OCI-LY3 (cell line): ENCODE measurements at regions not wholly inside any gene's neighbourhood (a gene's known extent, or its start where the extent isn't known, plus 50 kb on each side); places are given as distances from the start of the nearest gene placed in this dataset.

Experiments
- H2AFZ ChIP-seq: fragments of 200-600, 300-600 bp; shearing (Covaris generic); 2 replicates; pipeline ENCODE4 v1.6.0; 2014; ENCODE audit warnings: antibody characterized with exemption, low read depth, low read length
- H3K27ac ChIP-seq: fragments of 200-600, 300-600 bp; sonication (generic); 2 replicates; pipeline ENCODE4 v1.5.1; 2014; ENCODE audit warnings: mild to moderate bottlenecking, low read length, moderate library complexity, mixed read lengths
- H3K27me3 ChIP-seq: fragments of 200-600, 300-600 bp; sonication (generic); 2 replicates; pipeline ENCODE4 v1.6.1; 2014; ENCODE audit warnings: low read depth, low read length, mixed read lengths
- H3K36me3 ChIP-seq: fragments of 200-600, 300-600 bp; sonication (generic); replicated peaks from 2 replicates; pipeline ENCODE3; 2014; ENCODE audit warnings: low read depth, low read length, mixed read lengths
- H3K4me1 ChIP-seq: fragments of 300-600, 200-600 bp; sonication (generic); 2 replicates; pipeline ENCODE4 v1.6.1; 2014; ENCODE audit warnings: low read length, mixed read lengths
- H3K4me2 ChIP-seq: fragments of 200-600, 300-600 bp; sonication (generic); 2 replicates; pipeline ENCODE4 v1.6.1; 2014; ENCODE audit warnings: low read length, mixed read lengths
- H3K4me3 ChIP-seq: fragments of 300-600, 200-600 bp; sonication (generic); 2 replicates; pipeline ENCODE4 v1.5.1; 2014; ENCODE audit warnings: antibody characterized with exemption, mild to moderate bottlenecking, low read length, moderate library complexity
- H3K79me2 ChIP-seq: fragments of 300-600, 200-600 bp; shearing (Covaris generic); 2 replicates; pipeline ENCODE4 v1.6.1; 2014; ENCODE audit warnings: mild to moderate bottlenecking, low read length, mixed read lengths
- H3K9ac ChIP-seq: fragments of 300-600, 200-600 bp; shearing (Covaris generic); 2 replicates; pipeline ENCODE4 v1.6.0; 2014; ENCODE audit warnings: mild to moderate bottlenecking, low read length, moderate library complexity
- H3K9me3 ChIP-seq: fragments of 200-600, 300-600 bp; shearing (Covaris generic); 2 replicates; pipeline ENCODE4 v1.6.1; 2014; ENCODE audit warnings: low read length, mixed read lengths; ENCODE audit not compliant: insufficient read depth
- H4K20me1 ChIP-seq: fragments of 200-600, 300-600 bp; sonication (generic); 2 replicates; pipeline ENCODE4 v1.6.1; 2016; ENCODE audit warnings: low read length, mixed read lengths; ENCODE audit not compliant: insufficient read depth
- CTCF ChIP-seq: fragments of 200-600, 300-600 bp; sonication (generic); IDR thresholded peaks from 2 replicates; pipeline ENCODE4 v1.5.1; 2014; ENCODE audit warnings: antibody characterized with exemption, low read length, low read depth
- EZH2phosphoT487 ChIP-seq: fragments of 200-600 bp; shearing (Covaris generic); IDR thresholded peaks from 2 replicates; pipeline ENCODE4 v1.6.1; 2018; ENCODE audit warnings: antibody characterized with exemption, mixed run types, low read depth

GRCh38 chr4:134533068-134533467, 331.5 kb upstream of the PABPC4L start:
- peak overlapping the region; percentile 39 for H3K4me2 ChIP-seq
- no peaks in the 10 kb centered on the region for H3K27me3 ChIP-seq
- peak overlapping the region; percentile 79 for H2AFZ ChIP-seq
- no peak overlapping the region for H3K4me3 ChIP-seq
- H3K4me1 ChIP-seq: peaks cover 11% of the 10 kb centered on the region
- H3K9me3 ChIP-seq: no peaks in the 10 kb centered on the region
- peak overlapping the region; percentile 72 for H3K27ac ChIP-seq
- H3K79me2 ChIP-seq: no peaks in the 10 kb centered on the region
- H3K36me3 ChIP-seq: peaks cover 6% of the 10 kb centered on the region
- peak overlapping the region; percentile 22; the same call in 1 of the 2 replicates for H3K9ac ChIP-seq
- TF ChIP-seq EZH2phosphoT487 (no peak), CTCF (no peak)
- no peaks in the 10 kb centered on the region for H4K20me1 ChIP-seq

DNA sequence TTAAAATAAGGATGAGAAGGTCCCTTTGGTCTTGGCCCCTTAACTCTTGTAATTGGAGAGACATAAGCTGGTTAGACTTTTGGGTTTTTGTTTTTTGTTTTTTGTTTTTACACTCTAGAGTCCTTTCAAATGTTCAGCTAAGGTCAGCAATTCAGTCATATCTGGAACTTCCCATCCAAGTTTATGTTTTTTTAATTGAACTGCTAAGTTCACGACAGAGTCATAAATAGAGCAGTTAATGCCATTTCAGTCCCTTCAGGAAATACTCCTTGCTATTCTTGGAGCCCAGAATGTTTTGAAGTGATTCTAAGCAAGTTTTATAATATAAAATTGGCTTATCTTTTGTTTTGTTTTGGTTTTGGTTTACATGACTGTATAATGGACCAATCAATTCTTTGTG, 329.4 kb upstream of the PABPC4L start:
- Histone ChIP-seq H2AFZ (no peak overlapping the region), H3K79me2 (no peaks in the 10 kb centered on the region), H3K9ac (no peak overlapping the region), H3K4me2 (no peak overlapping the region), H4K20me1 (no peaks in the 10 kb centered on the region), H3K4me1 (peaks cover 11% of the 10 kb centered on the region), H3K4me3 (no peak overlapping the region), H3K27me3 (no peaks in the 10 kb centered on the region), H3K36me3 (peaks cover 6% of the 10 kb centered on the region), H3K9me3 (no peaks in the 10 kb centered on the region), H3K27ac (no peak overlapping the region)
- TF ChIP-seq CTCF (no peak), EZH2phosphoT487 (no peak)

DNA sequence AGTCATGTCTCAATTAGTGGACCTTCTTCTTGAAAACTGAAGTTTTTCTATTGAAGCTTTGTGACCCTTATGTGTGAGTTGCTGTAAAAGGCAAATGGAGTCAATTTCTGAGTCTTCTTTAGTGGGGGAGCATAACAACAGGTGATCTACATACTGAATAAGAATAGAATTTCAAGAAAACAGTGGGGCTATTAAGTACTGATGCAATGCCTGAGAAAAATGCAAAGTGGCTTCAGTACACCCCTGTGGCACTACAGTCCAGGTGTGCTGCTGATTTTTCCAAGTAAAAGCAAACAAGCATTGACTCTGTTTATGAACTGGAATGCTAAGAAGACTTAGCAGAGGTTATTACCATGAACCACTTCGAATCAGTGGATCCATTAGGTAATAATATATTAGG, 328.0 kb upstream of the PABPC4L start:
- H3K9ac ChIP-seq: no peak overlapping the region
- H4K20me1 ChIP-seq: no peaks in the 10 kb centered on the region
- no peak for TF ChIP-seq EZH2phosphoT487
- TF ChIP-seq CTCF: no peak
- H3K4me3 ChIP-seq: no peak overlapping the region
- H3K36me3 ChIP-seq: peaks cover 6% of the 10 kb centered on the region
- no peaks in the 10 kb centered on the region for H3K9me3 ChIP-seq
- H3K79me2 ChIP-seq: no peaks in the 10 kb centered on the region
- H3K4me2 ChIP-seq: no peak overlapping the region
- H2AFZ ChIP-seq: no peak overlapping the region
- H3K27me3 ChIP-seq: no peaks in the 10 kb centered on the region
- no peak overlapping the region for H3K27ac ChIP-seq
- peaks cover 11% of the 10 kb centered on the region for H3K4me1 ChIP-seq

- no peaks in the 10 kb centered on the region for H3K9me3 ChIP-seq
- no peak overlapping the region for H3K9ac ChIP-seq
- no peaks in the 10 kb centered on the region for H3K4me1 ChIP-seq
- H3K27ac ChIP-seq: no peak overlapping the region
- no peaks in the 10 kb centered on the region for H3K79me2 ChIP-seq
- no peak overlapping the region for H3K4me3 ChIP-seq
- H2AFZ ChIP-seq: peak overlapping the region; percentile 29; the same call in 1 of the 2 replicates
- TF ChIP-seq EZH2phosphoT487 (no peak), CTCF (no peak)
- H3K27me3 ChIP-seq: no peaks in the 10 kb centered on the region
- H4K20me1 ChIP-seq: no peaks in the 10 kb centered on the region
- no peaks in the 10 kb centered on the region for H3K36me3 ChIP-seq
- H3K4me2 ChIP-seq: no peak overlapping the region
Observed at GRCh38 chr4:134518574-134519217, 317.1 kb upstream of the PABPC4L start.
